OCI-M1 (cell line): ENCODE measurements at regions not wholly inside any gene's neighbourhood (a gene's known extent, or its start where the extent isn't known, plus 50 kb on each side); places are given as distances from the start of the nearest gene placed in this dataset.
A peak's percentile ranks its signal among the peaks of the same experiment; 100 is the strongest.

Experiments used
- DNase-seq: peaks from one replicate; lab custom pipeline; 2025; lab: John Stamatoyannopoulos, UW

GRCh38 chr12:4969405-4969804 lies 59.7 kb downstream of the KCNA1 start:
- no peak for DNase-seq

DNA sequence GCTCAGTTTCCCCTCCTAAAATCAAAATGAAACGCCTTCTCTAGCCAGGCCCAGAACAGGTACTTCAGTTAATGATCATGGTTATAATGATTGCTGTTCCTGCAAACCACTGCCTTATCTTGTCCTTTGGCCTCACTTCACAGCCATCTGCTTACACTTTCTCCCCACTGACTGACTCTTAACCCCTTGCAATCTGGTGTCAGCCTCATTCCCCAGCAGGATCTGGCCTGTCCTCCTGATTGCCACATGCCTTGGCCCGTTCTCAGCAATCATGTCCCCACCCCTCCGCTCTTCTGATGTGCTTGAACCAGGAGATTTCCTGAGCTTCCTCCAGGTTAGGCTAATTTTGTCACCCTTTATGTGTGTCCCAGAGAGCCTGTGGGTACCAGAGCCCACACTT lies 64.5 kb downstream of the KCNA1 start:
- DNase-seq, result no peak

DNA sequence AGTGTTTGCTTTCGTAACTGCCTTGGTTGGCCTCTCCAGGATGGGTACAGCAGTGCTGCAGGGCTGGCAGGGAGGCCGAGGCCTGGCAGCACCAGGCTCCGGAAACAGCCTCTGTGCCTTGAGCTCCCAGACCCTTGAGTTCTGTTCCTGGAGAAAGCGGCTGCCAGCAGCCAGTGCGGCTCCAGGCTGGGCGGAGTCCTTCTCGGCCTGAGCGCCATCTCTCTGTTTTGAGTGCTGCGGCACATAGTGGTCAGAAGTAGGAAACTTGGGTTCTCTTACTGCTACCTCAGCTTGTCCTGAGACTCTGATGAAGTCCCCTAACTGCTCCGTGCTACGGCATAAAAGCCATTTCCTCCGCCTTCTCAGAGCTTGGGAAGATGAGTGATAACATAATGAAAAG lies 65.9 kb downstream of the KCNA1 start:
- no peak for DNase-seq

GRCh38 chr12:4977102-4977501 lies 66.6 kb upstream of the KCNA5 start:
- DNase-seq, result no peak

DNA sequence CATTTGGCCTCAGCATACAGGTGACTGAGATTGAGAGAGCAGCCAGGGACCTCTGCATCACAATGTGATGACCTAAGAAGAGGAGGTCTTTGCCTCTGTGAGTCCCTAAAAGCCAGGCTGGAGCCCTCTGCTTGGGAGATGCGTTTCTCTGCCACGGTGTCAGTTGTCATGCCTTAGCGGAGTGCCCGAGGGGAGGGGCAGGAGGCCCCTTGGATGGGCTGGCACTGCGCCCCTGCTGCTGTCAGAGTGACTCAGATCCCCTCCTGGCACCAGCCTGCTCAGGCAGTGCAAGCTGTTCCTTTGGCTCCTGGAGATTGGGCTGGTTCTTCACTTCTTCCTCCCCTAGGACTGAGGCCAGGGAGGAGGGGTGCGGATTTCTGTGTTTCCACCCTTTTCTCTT lies 64.9 kb upstream of the KCNA5 start:
- DNase-seq, result no peak

DNA sequence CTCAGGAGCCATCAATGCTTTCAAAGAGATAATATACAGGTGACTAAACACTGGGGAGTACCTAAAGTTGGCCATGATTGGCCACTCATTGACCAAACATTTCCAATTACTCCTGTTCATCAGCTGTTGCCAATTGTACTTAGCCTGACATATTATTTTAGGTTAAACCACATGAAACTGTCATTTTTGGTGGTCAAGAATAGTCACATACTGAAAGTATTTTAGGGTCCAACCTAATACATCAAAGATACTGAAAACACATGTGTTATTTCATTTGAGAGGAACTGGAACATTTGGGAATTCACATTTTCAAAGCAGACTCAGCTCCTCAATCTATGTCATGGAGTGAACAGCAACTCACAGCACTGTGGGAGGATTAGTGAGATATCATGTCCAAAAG lies 63.9 kb upstream of the KCNA5 start:
- no peak for DNase-seq

GRCh38 chr12:4984344-4984743 lies 59.3 kb upstream of the KCNA5 start:
- no peak for DNase-seq

GRCh38 chr12:4984971-4985370 lies 58.7 kb upstream of the KCNA5 start:
- DNase-seq, result no peak

DNA sequence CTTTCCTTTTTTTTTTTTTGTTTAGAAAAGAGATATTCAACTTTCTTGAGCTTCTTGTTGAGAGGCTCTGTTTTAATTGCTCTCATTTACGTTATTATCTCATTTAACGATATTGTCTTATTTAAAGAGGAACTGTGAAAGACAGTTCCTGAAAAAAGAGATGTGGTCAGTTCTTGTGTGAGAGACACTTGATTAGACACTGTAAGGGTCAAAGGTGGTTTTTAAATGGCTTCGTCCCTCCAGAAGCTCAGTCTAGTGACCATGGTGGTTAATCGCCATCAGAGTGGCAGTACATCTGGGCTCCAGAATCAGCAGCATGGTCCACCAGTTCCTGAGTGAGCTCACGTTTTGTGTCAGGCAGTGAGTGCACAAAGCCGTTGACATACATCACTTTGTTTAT lies 57.9 kb upstream of the KCNA5 start:
- peak; percentile 34 for DNase-seq

- DNase-seq, result no peak
These were observed 56.3 kb upstream of the KCNA5 start for GRCh38 chr12:4987076-4988046.

DNA sequence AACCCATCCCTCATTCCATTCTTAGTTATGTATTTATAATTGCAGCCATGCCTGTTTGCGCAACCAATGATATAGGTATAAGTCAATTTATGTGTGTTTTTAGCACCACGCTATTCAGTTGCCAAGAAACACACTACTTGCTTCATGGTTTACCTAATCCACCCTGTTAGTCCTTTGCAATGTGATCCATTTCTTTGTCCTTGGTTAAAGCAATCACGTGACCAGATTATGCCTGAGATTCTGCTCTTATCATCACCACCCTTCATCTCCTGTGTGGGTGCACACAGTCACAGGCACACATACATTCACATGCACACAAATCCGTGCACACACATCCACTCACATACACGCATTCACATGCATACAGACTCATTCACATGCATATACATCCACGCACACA lies 52.3 kb upstream of the KCNA5 start:
- no peak for DNase-seq

GRCh38 chr12:4991801-4992200 lies 51.9 kb upstream of the KCNA5 start:
- no peak for DNase-seq

GRCh38 chr12:4992871-4993270 lies 50.8 kb upstream of the KCNA5 start:
- no peak for DNase-seq
